ENCODE measurements at regions not wholly inside any gene's neighbourhood (a gene's known extent, or its start where the extent isn't known, plus 50 kb on each side); places are given as distances from the start of the nearest gene placed in this dataset.

DNA sequence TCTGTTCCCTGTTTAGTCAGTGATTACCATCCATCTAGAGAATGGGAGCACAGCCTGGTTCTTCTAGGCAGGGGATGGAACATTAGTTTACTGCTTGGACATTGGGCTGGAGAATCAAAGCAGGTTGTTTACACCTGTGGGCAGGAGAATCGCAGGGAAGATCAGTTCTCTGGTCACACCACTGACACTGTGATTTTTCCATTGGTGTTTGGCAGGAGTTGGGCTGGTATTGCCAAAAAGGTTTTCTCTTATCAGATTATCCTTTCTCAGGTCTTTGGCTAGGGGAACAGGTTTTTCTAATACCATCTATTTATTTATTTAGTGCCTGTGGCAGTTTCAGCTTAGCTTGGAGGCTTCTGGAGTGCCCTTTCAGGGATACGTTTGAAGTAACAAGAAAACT, 219.3 kb upstream of the GRIN3A start (continued):
- TF ChIP-seq KIAA2018 (CRISPR knock-in tag; IDR thresholded peaks at IDR 0.05; ENCODE audit: borderline replicate concordance) = no peak

DNA sequence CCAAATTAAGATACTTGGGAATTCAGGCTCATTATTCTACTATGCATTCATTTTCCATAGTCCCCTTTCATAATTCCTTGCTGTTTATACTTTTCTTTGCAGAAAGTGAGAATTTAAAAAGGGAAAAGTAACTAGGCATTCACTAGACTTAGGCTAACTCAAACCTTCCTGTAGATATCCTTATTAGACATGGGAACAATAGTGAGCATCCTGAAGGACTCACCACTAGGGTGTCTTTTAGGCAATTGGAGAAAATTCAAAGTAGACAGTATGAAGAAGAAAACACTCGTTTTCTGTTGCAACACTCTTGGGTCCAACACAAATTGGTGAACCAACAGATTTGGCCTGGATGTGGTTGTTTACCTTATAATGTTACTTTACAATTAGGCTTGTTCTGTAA, 213.2 kb upstream of the GRIN3A start:
- Histone ChIP-seq H3K9ac (ENCODE audit: insufficient read depth, low read depth, low read length) (no peak overlapping the region), H3K4me2 (ENCODE audit: low read depth, low read length) (no peak overlapping the region), H3K9me3 (ENCODE audit: low read length) (no peaks in the 10 kb centered on the region), H3K27ac (ENCODE audit: extremely low read length, insufficient read depth, low read length) (no peak overlapping the region), H3K4me3 (replicated peaks in 1 of 3; ENCODE audit: insufficient read depth in 1 of 3, low read depth in 2 of 3, low read length in 3 of 3) (no peak overlapping the region), H2AFZ (ENCODE audit: low read length) (no peak overlapping the region), H3K36me3 (replicated peaks in 1 of 2; ENCODE audit: control insufficient read depth in 1 of 2, insufficient read depth in 2 of 2, low read length in 2 of 2) (no peaks in the 10 kb centered on the region), H3K27me3 (ENCODE audit: control insufficient read depth in 1 of 2, insufficient read depth in 2 of 2, low read length in 2 of 2) (no peaks in the 10 kb centered on the region), H3K4me1 (ENCODE audit: insufficient read depth, low read length) (no peaks in the 10 kb centered on the region), H3K79me2 (ENCODE audit: insufficient read depth, low read length) (no peaks in the 10 kb centered on the region), H4K20me1 (ENCODE audit: insufficient read depth, low read length) (no peaks in the 10 kb centered on the region)
- CTCF ChIA-PET (ENCODE audit: low intra/inter-chr PET ratio, low total read pairs) = no interaction called here
- TF ChIP-seq MTA1 (CRISPR knock-in tag; IDR thresholded peaks at IDR 0.05; ENCODE audit: borderline replicate concordance) (no peak), STAG1 (CRISPR knock-in tag; IDR thresholded peaks at IDR 0.05) (no peak), TOPORS (CRISPR knock-in tag; IDR thresholded peaks at IDR 0.05) (no peak)
- TF ChIP-seq, protein P1, sequence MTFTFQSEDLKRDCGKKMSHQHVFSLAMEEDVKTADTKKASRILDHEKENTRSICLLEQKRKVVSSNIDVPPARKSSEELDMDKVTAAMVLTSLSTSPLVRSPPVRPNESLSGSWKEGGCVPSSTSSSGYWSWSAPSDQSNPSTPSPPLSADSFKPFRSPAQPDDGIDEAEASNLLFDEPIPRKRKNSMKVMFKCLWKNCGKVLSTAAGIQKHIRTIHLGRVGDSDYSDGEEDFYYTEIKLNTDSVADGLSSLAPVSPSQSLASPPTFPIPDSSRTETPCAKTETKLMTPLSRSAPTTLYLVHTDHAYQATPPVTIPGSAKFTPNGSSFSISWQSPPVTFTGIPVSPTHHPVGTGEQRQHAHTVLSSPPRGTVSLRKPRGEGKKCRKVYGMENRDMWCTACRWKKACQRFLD (CRISPR knock-in tag; IDR thresholded peaks at IDR 0.05; ENCODE audit: borderline replicate concordance) = no peak
- in situ Hi-C loops (cut with HindIII; ENCODE audit: extremely low pct_ligation_motif_present, low pct_unique_long_range_greater_than_20kb) (no loop called here), intact Hi-C loops (cut with micrococcal nuclease; ENCODE audit: unreplicated experiment) (no loop called here)
- POLR2A ChIA-PET = no interaction called here
- FAIRE-seq (no peak), DNase-seq (ENCODE audit: low spot score) (no peak), ATAC-seq (peak; percentile 51; the same call in 1 of the 3 replicates)
- WGBS (ENCODE audit: low lambda C conversion rate) = 0% methylated on average over 1 of the region's 1 CpG
- no TSS peak for BruUV-seq (replicated peaks)

Data from HepG2 (cell line).